ENCODE measurements at regions not wholly inside any gene's neighbourhood (a gene's known extent, or its start where the extent isn't known, plus 50 kb on each side); places are given as distances from the start of the nearest gene placed in this dataset.

DNA sequence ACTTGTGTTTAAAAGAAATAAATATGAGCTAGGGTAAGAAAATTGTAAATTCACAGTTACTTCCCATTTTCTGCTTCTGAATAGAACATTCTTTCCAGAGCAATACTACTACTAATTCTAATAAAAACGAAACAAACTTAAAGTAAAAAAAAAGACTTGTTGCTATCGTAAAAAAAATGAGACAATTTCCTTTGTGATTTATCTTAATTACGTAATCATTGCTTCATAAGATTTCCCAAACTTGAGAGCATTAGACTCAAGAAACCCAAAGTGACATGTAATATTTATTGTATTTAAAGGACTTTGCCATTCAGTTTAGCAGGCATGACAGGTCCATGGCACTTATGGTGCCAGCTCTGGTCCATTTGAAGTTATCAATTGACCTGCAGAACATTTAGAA, 153.8 kb downstream of the AQP4 start:
- ChIA-PET CTCF (ENCODE audit: low intra/inter-chr PET ratio, low total read pairs) (no interaction called here), POLR2A (no interaction called here)
- Histone ChIP-seq H2AFZ (ENCODE audit: low read length) (no peak overlapping the region), H3K4me3 (replicated peaks in 1 of 3; ENCODE audit: insufficient read depth in 1 of 3, low read depth in 2 of 3, low read length in 3 of 3) (no peak overlapping the region), H3K9ac (ENCODE audit: insufficient read depth, low read depth, low read length) (no peak overlapping the region), H4K20me1 (ENCODE audit: insufficient read depth, low read length) (no peaks in the 10 kb centered on the region), H3K4me1 (ENCODE audit: insufficient read depth, low read length) (no peaks in the 10 kb centered on the region), H3K27ac (ENCODE audit: extremely low read length, insufficient read depth, low read length) (no peak overlapping the region), H3K4me2 (ENCODE audit: low read depth, low read length) (no peak overlapping the region), H3K36me3 (replicated peaks in 1 of 2; ENCODE audit: control insufficient read depth in 1 of 2, insufficient read depth in 2 of 2, low read length in 2 of 2) (no peaks in the 10 kb centered on the region), H3K27me3 (ENCODE audit: control insufficient read depth in 1 of 2, insufficient read depth in 2 of 2, low read length in 2 of 2) (no peaks in the 10 kb centered on the region; a peak in 2 of 5 replicates), H3K9me3 (ENCODE audit: low read length) (no peaks in the 10 kb centered on the region), H3K79me2 (ENCODE audit: insufficient read depth, low read length) (no peaks in the 10 kb centered on the region)
- BruUV-seq (replicated peaks): no TSS peak
- ATAC-seq (no peak), FAIRE-seq (no peak), DNase-seq (ENCODE audit: low spot score) (no peak)
- TF ChIP-seq CEBPB (IDR thresholded peaks at IDR 0.05; ENCODE audit: borderline replicate concordance, low read depth, low read length) (peak; percentile 36; the same call in 1 of the 2 replicates), ATF7 (IDR thresholded peaks at IDR 0.05) (peak; percentile 70), ATF7 (CRISPR knock-in tag; IDR thresholded peaks at IDR 0.05) (no peak)
- TF ChIP-seq, protein P1, sequence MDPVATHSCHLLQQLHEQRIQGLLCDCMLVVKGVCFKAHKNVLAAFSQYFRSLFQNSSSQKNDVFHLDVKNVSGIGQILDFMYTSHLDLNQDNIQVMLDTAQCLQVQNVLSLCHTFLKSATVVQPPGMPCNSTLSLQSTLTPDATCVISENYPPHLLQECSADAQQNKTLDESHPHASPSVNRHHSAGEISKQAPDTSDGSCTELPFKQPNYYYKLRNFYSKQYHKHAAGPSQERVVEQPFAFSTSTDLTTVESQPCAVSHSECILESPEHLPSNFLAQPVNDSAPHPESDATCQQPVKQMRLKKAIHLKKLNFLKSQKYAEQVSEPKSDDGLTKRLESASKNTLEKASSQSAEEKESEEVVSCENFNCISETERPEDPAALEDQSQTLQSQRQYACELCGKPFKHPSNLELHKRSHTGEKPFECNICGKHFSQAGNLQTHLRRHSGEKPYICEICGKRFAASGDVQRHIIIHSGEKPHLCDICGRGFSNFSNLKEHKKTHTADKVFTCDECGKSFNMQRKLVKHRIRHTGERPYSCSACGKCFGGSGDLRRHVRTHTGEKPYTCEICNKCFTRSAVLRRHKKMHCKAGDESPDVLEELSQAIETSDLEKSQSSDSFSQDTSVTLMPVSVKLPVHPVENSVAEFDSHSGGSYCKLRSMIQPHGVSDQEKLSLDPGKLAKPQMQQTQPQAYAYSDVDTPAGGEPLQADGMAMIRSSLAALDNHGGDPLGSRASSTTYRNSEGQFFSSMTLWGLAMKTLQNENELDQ (CRISPR knock-in tag; IDR thresholded peaks at IDR 0.05; ENCODE audit: borderline replicate concordance): no peak
- in situ Hi-C loops (cut with HindIII; ENCODE audit: extremely low pct_ligation_motif_present, low pct_unique_long_range_greater_than_20kb): no loop called here
- intact Hi-C loops (cut with micrococcal nuclease; ENCODE audit: unreplicated experiment): no loop called here
- WGBS (ENCODE audit: low lambda C conversion rate): 2% methylated on average over 3 of the region's 3 CpGs

DNA sequence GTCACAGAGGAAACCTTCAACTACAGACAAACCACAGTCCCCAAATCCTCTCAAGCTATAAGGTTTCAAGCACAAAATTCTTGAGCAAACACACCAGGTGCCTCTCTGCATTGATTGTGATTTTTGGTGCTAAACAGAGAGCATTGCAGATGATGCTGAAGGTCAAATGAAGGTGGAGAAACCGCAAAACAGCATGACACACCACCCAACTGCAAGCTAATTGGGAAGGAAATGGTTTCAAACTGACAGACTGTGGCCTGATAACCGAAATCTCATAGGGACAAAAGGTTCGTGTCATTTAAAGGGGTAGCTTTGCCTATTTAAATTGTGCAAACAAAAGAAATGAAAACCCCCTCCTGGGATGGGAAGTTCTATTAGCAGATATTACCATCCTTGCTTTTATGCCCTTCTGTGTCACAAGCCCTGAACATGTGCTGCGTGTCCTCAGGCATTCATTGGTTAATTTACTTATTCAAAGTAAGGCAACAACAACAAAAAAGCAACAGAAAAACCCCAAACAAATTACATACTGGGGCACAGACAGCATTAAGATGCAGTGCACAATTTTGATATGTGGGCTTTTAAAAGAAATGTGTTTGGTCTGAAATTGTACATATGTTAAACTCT, 154.9 kb downstream of the AQP4 start:
- intact Hi-C loops (cut with micrococcal nuclease; ENCODE audit: unreplicated experiment) (no loop called here), in situ Hi-C loops (cut with HindIII; ENCODE audit: extremely low pct_ligation_motif_present, low pct_unique_long_range_greater_than_20kb) (no loop called here)
- Histone ChIP-seq H3K27ac (ENCODE audit: extremely low read length, insufficient read depth, low read length) (no peak overlapping the region), H3K9me3 (ENCODE audit: low read length) (no peaks in the 10 kb centered on the region), H4K20me1 (ENCODE audit: insufficient read depth, low read length) (no peaks in the 10 kb centered on the region), H2AFZ (ENCODE audit: low read length) (no peak overlapping the region), H3K4me3 (replicated peaks in 1 of 3; ENCODE audit: insufficient read depth in 1 of 3, low read depth in 2 of 3, low read length in 3 of 3) (no peak overlapping the region), H3K4me1 (ENCODE audit: insufficient read depth, low read length) (no peaks in the 10 kb centered on the region), H3K27me3 (ENCODE audit: control insufficient read depth in 1 of 2, insufficient read depth in 2 of 2, low read length in 2 of 2) (no peaks in the 10 kb centered on the region; a peak in 2 of 5 replicates), H3K36me3 (replicated peaks in 1 of 2; ENCODE audit: control insufficient read depth in 1 of 2, insufficient read depth in 2 of 2, low read length in 2 of 2) (no peaks in the 10 kb centered on the region), H3K9ac (ENCODE audit: insufficient read depth, low read depth, low read length) (no peak overlapping the region), H3K79me2 (ENCODE audit: insufficient read depth, low read length) (no peaks in the 10 kb centered on the region), H3K4me2 (ENCODE audit: low read depth, low read length) (no peak overlapping the region)
- CTCF ChIA-PET (ENCODE audit: low intra/inter-chr PET ratio, low total read pairs): no interaction called here
- ATAC-seq (no peak), DNase-seq (ENCODE audit: low spot score) (no peak), FAIRE-seq (no peak)
- POLR2A ChIA-PET: no interaction called here
- BruUV-seq (replicated peaks): no TSS peak
- 6% methylated on average over 4 of the region's 4 CpGs for WGBS (ENCODE audit: low lambda C conversion rate)
- TF ChIP-seq MZF1 (CRISPR knock-in tag; IDR thresholded peaks at IDR 0.05; ENCODE audit: borderline replicate concordance): no peak
- no peak for TF ChIP-seq SMC3 (IDR thresholded peaks at IDR 0.05; ENCODE audit: low read length)
- TF ChIP-seq MYNN (CRISPR knock-in tag; IDR thresholded peaks at IDR 0.05; ENCODE audit: low read depth): no peak
- TF ChIP-seq JUND (CRISPR knock-in tag; IDR thresholded peaks at IDR 0.05): no peak
- no peak for TF ChIP-seq CCDC6 (CRISPR knock-in tag; IDR thresholded peaks at IDR 0.05)
- no peak for TF ChIP-seq ZBTB7B (CRISPR knock-in tag; IDR thresholded peaks at IDR 0.05)
- no peak for TF ChIP-seq SIX4 (CRISPR knock-in tag; IDR thresholded peaks at IDR 0.05)
- TF ChIP-seq NR2F2 (IDR thresholded peaks at IDR 0.05; ENCODE audit: borderline replicate concordance, low read depth): no peak
- TF ChIP-seq GATA4 (IDR thresholded peaks at IDR 0.05; ENCODE audit: borderline replicate concordance, low read depth): no peak
- TF ChIP-seq, protein P2, sequence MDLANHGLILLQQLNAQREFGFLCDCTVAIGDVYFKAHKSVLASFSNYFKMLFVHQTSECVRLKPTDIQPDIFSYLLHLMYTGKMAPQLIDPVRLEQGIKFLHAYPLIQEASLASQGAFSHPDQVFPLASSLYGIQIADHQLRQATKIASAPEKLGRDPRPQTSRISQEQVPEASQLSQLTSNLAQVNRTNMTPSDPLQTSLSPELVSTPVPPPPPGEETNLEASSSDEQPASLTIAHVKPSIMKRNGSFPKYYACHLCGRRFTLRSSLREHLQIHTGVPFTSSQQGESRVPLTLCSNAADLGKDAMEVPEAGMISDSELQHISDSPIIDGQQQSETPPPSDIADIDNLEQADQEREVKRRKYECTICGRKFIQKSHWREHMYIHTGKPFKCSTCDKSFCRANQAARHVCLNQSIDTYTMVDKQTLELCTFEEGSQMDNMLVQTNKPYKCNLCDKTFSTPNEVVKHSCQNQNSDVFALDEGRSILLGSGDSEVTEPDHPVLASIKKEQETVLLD (CRISPR knock-in tag; IDR thresholded peaks at IDR 0.05; ENCODE audit: low read depth): no peak
- TF ChIP-seq, protein P3, sequence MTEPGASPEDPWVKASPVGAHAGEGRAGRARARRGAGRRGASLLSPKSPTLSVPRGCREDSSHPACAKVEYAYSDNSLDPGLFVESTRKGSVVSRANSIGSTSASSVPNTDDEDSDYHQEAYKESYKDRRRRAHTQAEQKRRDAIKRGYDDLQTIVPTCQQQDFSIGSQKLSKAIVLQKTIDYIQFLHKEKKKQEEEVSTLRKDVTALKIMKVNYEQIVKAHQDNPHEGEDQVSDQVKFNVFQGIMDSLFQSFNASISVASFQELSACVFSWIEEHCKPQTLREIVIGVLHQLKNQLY (CRISPR knock-in tag; IDR thresholded peaks at IDR 0.05): no peak
- no peak for TF ChIP-seq HNRNPUL1 (IDR thresholded peaks at IDR 0.05; ENCODE audit: low read depth, low read length)
- no peak for TF ChIP-seq ISX (CRISPR knock-in tag; conservative IDR thresholded peaks at IDR 0.05)
